GM21367 (cell line): ENCODE measurements at regions not wholly inside any gene's neighbourhood (a gene's known extent, or its start where the extent isn't known, plus 50 kb on each side); places are given as distances from the start of the nearest gene placed in this dataset.
"Not testable (repeated sequence)": the region's sequence is repeated elsewhere in the genome, so short reads cannot be mapped to it uniquely, and the experiment has no call there.

Source experiments
- ATAC-seq: cut with Tn5 transposase; IDR thresholded peaks from one replicate; pipeline ENCODE4 v1.9.1; 2021; ENCODE audit not compliant: unreplicated experiment

DNA sequence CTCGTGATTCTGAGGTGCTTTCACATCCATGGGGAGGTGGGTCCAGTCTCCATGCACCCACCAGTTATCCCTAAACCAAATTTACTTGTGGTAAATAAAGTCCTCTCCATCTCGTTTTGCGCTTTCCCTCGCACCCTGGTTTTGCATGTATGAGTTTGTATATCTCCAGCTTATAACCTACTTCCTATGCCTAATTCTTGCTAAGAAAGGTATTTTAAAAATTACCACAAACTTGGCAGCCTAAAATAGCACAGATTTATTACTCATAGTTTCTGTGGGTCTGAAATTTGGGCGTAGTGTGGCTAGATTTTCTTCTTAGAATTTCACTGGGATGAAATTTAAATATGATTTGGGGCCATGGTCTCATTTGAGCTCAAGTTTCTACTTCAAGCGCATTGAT lies 511.5 kb downstream of the NYAP2 start:
- no peak for ATAC-seq

DNA sequence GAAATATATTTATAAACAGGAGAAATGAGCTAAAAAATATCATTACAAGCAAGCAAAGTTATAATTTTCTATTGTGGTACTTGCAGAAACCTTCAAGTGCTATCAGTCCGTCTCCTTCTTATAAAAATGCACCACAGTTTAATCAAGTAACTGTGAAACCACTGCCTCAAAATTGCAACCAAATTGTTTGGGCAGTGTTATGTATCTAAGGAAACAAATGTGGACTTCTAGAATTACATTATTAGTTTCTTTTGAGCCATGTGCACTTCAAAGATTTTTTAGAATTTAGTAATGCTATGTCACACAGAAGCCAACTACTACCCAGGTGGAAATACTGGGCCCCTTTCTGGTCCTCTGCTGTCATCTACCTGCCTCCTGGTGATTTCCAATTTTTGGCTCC lies 495.6 kb downstream of the NYAP2 start:
- no peak for ATAC-seq

DNA sequence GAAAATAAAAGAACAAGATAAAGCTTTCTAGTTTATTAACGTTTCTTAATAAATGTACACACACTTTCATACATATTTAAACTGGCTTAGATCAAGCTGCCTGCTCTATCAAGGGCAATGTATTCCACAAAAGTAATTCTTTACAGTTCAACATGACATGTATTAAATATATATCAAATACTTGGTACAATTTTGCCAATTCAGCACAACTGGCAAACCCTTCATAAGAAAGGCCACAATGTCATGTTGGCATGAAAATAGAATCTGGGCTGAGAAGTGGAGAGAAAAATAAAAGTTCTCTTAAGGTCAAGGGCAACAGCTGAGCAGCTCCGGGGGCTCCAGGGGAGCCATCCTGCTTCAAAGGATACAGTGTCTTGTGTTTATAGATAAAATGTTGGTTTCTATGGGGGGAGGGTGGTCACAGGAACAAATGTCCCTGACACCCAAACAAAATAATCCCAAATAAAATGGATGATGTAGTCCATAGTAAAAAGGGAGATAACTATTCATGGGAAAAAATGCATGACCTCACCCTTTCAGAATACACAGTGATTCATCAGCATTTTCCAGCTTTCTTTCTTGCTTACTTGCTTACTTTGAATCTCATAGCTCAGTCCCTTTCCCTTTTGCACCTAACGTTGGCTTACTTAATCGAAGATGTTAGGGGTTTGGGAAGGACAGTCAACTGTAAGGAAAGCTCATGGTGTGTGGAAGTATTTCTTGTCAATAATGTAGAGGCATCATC lies 494.9 kb downstream of the NYAP2 start:
- no peak for ATAC-seq

DNA sequence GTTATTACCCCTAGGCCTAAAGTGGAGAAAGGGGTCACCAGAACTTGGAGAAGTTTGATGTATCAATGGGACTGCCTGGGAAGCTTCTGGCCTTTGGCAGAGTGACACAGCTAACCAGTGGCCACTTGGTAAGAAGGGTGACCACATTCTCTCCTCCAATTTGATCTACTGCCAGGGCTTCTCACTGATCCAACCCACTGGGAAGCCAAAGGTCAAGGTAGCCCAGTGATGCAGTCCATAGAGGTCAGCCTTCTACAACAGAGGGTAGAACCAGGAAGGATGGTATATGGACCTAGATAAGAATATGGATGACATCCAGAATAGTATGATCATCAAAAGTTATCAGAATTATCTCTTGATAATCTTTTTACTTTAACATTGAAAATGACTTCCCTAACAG lies 493.6 kb downstream of the NYAP2 start:
- no peak for ATAC-seq

DNA sequence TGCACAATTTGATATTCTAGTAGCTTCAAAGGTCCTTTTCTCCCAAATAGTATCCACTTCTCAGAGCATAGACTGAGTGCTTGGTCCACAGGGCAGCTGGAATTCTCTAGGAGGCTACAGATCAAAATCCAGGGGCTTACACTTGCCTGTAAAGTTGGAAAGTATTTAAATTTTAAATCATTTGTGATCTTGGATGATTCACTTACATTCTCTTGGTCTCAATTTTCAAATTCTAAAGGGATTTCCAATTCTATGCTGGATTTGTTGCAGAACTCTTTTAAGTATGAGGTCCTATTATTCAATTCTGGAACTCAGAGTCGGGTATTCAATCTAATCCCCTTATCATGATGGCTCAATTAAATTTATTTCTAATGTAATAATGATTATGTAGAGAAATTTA lies 492.3 kb downstream of the NYAP2 start:
- ATAC-seq: no peak

DNA sequence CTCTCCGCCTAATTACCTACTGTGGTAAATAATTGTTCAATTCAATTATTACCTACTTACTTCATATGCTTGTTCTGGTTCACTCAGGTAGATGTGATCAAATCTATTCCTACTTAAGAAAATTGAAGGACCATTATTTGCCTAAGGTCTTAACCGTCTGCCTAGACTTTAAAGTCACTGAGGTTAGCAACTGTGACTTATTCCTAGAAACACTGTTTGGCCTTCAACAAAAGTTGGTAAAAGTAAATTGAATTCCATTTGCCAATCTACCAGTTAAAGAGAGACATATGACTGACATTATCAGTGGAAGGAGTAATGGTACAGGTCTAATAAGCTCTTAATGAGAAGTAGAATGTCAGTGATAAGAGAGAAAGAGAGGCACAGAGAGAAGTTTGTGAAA lies 491.5 kb downstream of the NYAP2 start:
- no peak for ATAC-seq

DNA sequence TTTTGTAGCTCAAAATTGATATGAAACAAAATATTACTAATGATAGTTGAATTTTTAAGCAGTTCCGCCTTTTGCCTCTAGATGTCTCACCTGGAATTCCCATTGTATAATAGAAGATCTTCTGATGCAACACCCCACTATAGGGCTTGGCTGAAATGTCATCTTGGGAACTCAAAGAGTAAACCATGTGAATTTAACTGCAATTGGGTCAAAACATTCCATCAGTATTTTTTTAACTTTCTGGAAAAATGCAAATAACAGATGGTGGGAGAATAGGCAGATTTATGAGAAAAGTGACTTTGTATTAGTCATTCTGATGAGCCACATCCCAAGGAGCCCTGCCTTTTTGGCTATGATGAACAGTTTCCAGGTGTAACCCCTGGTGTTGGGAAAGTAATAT lies 489.9 kb downstream of the NYAP2 start:
- ATAC-seq: peak; percentile 87

DNA sequence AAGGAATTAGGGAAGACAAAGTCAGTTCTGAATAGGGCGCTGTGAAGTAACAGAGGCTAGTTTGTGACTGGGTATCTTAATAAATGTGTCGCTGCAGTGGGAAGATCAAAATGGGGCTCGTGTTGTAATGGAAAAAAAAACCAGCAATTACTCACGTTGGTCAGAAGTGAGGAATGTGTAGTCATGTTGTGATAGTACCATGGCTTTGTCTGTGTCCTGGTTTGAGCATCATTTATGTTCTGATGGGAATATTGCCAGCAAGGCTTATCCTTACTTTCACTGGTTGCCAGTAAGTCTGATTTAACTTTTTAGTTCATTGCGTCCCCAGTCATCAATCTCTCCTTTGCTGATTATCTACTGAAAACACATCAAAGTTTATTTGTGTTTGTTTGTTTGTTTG lies 467.6 kb downstream of the NYAP2 start:
- no peak for ATAC-seq

DNA sequence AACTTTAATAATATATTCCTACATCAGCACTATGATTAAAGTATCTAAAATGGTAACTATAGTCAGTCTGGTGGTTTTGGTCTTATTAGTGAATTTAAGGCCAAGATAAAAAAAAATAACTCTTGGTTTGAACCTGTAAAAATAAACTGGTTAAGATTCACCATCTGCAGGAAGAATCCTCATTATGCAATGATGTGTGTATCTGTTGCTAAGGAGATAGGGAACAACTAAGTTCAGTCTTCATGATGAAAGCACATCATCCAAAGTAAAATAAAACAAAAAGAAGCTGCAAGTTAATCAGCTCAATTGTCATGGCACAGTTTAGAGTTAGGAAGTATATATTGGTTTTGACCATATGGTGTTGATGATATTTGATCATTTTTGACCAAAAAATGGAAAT lies 466.0 kb downstream of the NYAP2 start:
- no peak for ATAC-seq

DNA sequence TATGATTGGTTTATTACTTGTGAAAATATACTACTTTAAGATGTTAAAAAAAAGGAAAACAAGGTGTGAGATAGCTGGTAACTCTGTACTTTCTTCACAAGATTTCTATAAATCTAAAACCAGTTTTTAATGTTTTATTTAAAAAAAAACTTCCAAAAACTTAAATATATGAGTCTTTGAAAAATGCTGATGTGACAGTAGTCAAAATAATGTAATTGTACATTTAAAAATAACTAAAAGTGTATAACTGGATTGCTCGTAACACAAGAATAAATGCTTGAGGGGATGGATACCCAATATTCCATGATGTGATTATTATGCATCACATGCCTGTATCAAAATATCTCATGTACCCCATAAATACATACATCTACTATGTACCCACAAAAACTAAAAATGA lies 464.9 kb downstream of the NYAP2 start:
- ATAC-seq: no peak

DNA sequence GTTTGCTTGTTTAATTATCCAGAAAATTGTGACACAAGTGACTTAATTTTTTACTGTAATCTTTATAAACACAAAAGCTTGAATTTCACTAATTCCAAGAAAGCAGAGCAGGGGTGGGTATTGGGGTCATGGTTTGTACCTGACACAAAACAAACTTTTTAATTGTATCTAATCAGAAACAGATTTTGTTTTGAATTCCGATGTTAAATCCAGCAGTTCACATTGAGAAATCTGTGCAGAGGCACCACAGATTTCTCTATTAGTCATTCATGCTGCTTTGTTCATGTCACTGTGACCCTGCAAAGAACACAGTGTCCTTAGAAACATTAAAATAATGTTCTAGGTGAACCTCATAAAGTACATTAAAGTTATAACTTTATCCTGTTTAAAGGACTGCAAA lies 443.4 kb downstream of the NYAP2 start:
- no peak for ATAC-seq

DNA sequence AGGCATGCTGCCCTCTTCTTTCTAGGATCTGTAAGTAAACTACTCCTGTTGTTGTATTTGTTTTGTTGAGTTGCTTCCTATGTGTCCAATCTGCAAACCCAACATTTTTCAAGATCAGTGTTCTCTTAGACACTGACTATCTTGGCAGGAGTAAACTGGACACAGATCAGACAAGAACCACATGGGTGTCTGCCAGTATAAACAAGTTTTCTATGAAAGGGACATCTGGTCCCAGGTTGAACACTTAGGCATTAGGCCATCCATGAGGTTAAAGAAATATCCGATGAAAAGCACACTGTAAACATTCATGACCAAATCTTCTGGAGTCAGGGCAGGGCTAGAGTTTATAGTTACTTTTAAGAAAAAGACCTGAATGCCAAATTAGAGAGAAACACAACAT lies 441.8 kb downstream of the NYAP2 start:
- ATAC-seq: no peak

DNA sequence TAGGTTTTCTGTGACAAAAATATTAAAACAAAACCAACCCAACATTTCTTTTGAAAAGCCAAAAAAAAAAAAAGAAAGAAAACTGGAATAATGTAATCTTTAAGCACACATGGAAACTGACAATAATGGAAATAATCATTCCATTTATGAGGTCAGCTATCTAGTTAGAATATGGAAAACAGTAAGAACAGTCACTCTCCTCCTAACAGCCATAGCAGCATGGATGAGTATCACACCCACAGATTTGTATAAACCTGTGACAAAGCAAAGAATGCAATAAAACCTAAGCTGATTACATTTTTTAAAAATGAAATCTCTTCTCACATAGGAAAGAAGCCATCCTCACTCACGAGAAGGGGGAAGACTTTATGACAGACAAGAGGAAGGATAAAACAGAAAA lies 437.8 kb downstream of the NYAP2 start:
- no peak for ATAC-seq

DNA sequence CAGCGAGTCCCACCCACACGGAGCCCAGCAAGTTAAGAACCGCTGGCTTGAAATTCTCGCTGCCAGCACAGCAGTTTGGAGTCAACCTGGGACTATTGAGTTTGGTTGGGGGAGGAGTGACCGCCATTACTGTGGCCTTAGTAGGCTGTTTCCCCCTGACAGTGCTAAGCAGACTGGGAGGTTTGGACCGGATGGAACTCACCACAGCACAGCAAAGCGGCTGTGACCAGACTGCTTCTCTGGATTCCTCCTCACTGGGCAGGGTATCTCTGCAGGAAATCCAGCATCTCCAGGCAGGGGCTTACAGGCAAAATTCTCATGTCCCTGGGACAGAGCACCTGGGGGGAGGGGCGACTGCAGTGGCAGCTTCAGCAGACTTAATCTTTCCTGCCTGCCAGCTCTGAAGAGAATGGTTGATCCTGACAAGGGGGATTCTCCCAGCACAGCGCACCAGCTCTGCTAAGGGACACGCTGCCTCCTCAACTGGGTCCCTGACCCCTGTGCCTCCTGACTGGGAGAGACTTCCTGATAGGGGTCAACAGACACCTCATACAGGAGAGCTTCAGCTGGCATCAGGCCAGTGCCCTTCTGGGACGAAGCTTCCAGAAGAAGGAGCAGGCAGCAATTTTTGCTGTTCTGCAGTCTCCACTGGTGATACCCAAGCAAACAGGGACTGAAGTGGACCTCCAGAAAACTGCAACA lies 425.4 kb downstream of the NYAP2 start:
- ATAC-seq: no peak

DNA sequence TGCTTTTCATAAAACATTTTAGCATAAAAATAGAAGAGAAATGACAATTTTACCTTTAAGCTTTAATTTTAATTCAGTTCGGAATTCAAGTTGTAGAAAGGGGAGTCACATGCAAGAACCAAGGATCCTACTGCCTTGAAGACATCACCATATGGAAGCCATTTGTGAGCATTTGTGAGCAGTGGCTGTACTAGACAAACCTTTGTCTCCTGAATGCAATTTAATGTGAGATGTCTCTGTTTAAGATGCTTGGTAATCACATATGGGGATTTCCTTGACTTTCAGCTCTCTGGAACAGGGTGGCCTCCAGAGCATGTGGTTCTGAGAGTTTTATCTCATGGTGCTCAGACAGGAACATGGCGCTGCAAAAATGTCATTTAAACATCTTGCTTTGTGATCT lies 421.8 kb downstream of the NYAP2 start:
- no peak for ATAC-seq

DNA sequence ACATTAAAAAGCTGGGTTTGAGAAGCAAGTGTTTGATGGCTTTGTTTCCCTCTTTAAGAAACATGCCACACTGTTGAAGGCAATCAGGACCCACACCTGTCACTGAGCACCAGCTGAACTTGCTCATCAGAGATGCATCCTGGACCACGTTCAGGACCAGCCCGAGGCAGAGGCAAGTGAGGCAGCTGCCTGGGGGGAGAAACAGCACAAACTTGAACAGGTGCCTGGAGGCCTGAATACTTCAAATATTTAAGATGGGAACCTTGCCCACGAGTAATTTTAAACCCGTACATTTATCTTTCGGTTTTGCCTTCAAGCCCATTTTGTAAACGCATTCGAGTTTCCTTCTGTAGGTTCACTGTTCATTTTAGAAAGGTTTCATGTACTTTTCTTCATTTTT lies 421.3 kb downstream of the NYAP2 start:
- no peak for ATAC-seq

DNA sequence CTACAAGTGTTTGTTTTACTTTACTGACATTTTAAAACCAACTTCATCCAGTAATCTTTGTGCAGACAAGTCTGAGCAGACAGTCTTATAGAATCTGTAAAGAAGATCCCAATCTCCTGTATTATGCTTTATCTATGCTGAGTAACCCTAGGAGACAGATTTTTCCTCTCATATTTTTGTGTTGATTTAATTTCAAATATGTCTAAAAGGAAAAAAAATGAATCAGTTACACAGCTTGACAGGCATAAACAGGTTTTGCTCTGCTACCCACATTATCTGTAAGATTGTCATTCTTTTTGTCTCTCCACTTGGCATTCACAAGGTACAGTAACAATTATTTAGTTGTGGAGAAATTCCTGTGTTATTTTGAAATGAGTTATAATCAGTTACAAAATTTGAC lies 415.0 kb downstream of the NYAP2 start:
- ATAC-seq: no peak

DNA sequence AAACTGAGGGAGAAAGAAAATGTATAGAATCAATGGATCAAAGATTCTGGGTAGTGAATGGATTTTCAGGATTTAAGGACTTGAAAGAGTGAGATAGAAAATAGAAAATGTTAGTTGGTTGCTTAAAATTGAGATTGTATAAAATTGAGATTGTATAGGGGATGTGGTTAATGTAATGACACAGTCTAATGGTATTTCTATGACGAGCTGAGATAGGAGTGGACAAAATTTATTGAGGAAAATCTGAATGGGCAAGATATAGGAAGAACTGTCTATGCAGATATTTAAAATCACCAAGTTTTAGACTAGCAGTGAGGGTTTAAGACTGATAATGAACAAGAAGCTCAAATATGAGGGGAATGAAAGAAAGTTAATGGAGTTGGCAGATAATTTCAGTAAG lies 406.6 kb downstream of the NYAP2 start:
- no peak for ATAC-seq

DNA sequence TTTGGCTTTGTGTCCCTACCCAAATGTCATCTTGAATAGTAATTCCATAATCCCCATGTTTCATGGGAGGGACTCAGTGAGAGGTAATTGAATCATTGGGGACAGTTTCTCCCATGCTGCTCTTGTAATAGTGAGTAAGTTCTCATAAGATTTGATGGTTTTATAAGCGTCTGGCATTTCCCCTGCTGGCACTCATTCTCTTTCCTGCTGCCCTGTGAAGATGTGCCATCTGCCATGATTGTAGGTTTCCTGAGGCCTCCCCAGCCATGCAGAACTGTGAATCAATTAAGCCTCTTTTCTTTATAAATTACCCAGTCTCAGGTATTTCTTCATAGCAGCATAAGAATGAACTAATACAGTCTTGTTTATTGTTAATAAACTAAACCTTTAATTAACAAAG lies 402.6 kb downstream of the NYAP2 start:
- not testable (repeated sequence) for ATAC-seq

DNA sequence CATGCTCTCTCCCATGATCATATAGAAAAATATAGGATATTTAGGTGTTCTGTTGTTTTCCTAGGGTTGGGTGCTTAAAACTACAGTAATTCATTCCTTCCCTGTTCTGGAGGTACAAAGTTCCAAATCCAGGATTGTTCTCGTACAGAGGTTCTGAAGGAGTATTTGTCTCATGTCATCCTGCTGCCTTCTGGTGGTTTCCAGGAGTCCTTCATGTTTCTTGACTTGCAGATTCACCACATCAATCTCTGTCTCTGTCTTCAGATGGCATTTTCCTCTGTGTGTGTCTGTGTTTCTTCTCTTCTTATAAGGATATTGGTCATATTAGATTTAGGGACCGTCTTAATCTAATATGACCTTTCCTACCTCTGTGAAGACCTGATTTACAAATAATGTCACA lies 397.9 kb downstream of the NYAP2 start:
- no peak for ATAC-seq

DNA sequence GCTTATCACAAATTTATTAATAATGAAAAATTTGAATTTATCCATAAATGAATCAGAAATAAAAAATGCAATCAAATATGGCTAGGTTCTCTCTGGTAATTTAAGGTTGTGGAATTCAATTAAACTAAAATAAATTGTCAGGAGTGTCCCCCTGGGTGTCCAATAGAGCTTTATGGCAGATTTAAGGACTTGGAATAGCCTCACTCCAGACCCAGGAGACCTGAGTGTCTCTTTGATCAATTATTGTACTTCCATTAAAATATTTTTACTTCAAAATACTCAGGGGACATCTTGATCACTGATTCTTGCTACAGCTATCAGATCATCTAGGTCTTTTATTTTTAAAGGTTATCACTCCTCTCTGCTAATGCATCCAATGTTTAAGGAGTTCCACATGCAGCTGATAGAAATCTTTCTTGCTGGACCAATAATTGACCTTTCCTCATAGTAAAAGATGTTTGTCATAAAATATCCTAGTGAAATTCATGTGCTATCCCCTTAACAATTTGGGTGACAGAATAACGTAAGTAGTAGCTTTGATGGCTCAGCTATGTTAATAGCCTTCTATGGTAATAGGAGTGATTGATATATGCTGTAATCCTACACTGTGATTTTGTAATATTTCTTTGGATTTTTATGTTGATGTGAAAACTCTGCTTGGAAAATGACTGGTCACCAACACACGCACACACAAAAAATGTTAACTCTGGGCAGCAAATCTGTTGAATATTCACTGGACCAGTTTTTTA lies 395.3 kb downstream of the NYAP2 start:
- no peak for ATAC-seq
